ENCODE measurements at regions not wholly inside any gene's neighbourhood (a gene's known extent, or its start where the extent isn't known, plus 50 kb on each side); places are given as distances from the start of the nearest gene placed in this dataset.

DNA sequence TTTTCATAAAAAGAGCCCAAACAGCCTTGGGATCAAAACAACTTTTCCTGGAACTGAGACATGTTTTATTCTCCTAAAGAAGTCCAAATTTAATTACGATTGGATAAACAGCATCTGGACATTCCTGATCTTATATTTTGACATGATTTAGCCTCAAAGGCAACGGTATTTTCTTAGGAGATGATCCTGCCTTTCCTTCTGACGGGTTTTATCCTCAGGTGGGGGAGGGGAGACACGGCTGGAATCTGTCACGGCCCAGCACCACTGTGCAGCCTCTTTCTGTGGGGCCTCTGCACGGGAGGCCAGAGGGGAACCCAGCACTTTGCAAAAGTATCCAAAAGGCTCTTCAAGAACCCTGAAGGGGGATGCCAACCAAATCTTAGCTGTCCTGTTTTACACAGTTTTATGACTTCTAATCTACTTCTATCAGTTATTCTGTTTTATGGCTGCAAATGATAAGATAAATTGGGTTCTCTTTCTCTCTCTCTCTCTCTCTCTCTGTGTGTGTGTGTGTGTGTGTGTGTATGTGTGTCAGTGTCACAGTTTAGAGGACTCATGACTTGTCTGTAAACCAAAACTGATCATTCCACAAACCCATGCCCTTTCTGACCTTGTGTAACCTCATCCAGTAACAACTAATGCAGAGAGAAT, 321.1 kb upstream of the NPVF start:
- Histone ChIP-seq H3K9me3 (no peaks in the 10 kb centered on the region), H3K4me1 (no peaks in the 10 kb centered on the region), H3K27me3 (ENCODE audit: low read depth) (no peaks in the 10 kb centered on the region), H3K4me3 (no peak overlapping the region), H3K36me3 (no peaks in the 10 kb centered on the region), H3K27ac (no peak overlapping the region)
- ATAC-seq, result no peak
- intact Hi-C loops (cut with DNase I), result no loop called here
- DNase-seq, result no peak
- TF ChIP-seq, protein P1, sequence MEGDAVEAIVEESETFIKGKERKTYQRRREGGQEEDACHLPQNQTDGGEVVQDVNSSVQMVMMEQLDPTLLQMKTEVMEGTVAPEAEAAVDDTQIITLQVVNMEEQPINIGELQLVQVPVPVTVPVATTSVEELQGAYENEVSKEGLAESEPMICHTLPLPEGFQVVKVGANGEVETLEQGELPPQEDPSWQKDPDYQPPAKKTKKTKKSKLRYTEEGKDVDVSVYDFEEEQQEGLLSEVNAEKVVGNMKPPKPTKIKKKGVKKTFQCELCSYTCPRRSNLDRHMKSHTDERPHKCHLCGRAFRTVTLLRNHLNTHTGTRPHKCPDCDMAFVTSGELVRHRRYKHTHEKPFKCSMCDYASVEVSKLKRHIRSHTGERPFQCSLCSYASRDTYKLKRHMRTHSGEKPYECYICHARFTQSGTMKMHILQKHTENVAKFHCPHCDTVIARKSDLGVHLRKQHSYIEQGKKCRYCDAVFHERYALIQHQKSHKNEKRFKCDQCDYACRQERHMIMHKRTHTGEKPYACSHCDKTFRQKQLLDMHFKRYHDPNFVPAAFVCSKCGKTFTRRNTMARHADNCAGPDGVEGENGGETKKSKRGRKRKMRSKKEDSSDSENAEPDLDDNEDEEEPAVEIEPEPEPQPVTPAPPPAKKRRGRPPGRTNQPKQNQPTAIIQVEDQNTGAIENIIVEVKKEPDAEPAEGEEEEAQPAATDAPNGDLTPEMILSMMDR (IDR thresholded peaks at IDR 0.05), result no peak

GRCh38 chr7:25550149-25550548, 321.9 kb upstream of the NPVF start:
- Histone ChIP-seq H3K9me3 (no peaks in the 10 kb centered on the region), H3K4me1 (no peaks in the 10 kb centered on the region), H3K27me3 (ENCODE audit: low read depth) (no peaks in the 10 kb centered on the region), H3K4me3 (no peak overlapping the region), H3K27ac (no peak overlapping the region), H3K36me3 (no peaks in the 10 kb centered on the region)
- TF ChIP-seq, protein P1 (IDR thresholded peaks at IDR 0.05), result no peak
- intact Hi-C loops (cut with DNase I), result no loop called here
- DNase-seq (no peak), ATAC-seq (no peak)

DNA sequence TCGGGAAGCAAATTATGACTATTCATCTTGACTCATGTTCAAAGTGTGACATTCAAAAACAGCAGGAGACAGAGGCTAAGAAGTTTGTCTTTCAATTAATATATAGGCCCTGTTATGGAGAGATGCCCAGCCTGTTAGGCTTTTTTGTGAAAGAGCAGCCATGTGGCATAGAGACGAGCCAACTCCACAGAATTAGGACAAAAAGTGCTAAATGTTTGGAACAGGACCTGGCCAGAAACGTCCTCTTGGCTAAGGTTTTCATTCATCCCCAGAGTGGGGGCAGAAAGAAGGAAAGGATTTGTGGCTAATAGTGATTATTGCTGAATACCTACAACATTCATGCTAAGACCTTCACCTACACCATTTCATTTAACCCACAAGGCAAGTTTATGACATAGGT, 324.7 kb upstream of the NPVF start:
- H3K27me3 ChIP-seq (ENCODE audit: low read depth), result no peaks in the 10 kb centered on the region
- no peak overlapping the region for H3K27ac ChIP-seq
- intact Hi-C loops (cut with DNase I), result no loop called here
- TF ChIP-seq, protein P1 (IDR thresholded peaks at IDR 0.05), result no peak
- H3K36me3 ChIP-seq, result no peaks in the 10 kb centered on the region
- H3K4me3 ChIP-seq, result no peak overlapping the region
- ATAC-seq, result no peak
- no peaks in the 10 kb centered on the region for H3K9me3 ChIP-seq
- no peaks in the 10 kb centered on the region for H3K4me1 ChIP-seq
- DNase-seq, result no peak

GRCh38 chr7:25553580-25554291, 325.4 kb upstream of the NPVF start:
- intact Hi-C loops (cut with DNase I), result no loop called here
- Histone ChIP-seq H3K9me3 (no peaks in the 10 kb centered on the region), H3K36me3 (no peaks in the 10 kb centered on the region), H3K27me3 (ENCODE audit: low read depth) (no peaks in the 10 kb centered on the region), H3K27ac (no peak overlapping the region), H3K4me3 (no peak overlapping the region), H3K4me1 (no peaks in the 10 kb centered on the region)
- TF ChIP-seq, protein P1 (IDR thresholded peaks at IDR 0.05), result no peak
- DNase-seq, result no peak
- peak in 1 of 2 donors; percentile 15 for ATAC-seq

DNA sequence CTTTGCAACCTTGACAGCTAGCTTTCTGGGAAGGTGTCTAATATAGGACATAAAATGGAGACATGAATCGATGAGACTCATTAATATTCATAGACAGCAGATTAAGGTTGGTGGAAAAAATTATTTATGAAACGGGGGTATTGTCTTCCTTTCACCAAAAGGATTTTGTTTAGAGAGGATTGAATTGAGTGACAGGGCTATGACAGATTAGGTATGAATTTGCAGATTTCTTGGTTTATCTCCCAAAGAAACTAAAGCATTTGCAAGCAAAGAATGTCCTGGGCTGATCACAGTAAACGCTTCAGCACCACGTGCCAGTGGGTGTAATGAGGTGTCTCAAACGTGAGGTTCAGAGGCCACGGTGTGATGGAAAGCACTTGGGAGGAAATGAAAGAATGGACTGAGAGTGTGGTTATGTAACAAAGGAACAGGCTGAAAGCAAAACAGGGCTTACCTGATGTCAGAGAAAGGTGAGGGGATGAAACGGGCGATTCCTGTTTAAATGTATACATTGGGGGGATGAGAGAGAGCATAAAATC, 329.2 kb upstream of the NPVF start:
- H3K4me3 ChIP-seq, result no peak overlapping the region
- H3K27me3 ChIP-seq (ENCODE audit: low read depth), result no peaks in the 10 kb centered on the region
- H3K4me1 ChIP-seq, result peaks cover 7% of the 10 kb centered on the region
- DNase-seq (no peak), ATAC-seq (peak in 1 of 2 donors; percentile 55)
- TF ChIP-seq, protein P1 (IDR thresholded peaks at IDR 0.05), result no peak
- no peaks in the 10 kb centered on the region for H3K36me3 ChIP-seq
- no peaks in the 10 kb centered on the region for H3K9me3 ChIP-seq
- no peak overlapping the region for H3K27ac ChIP-seq
- intact Hi-C loops (cut with DNase I), result no loop called here

Measured in lower lobe of right lung (tissue), 2 donors.